ENCODE measurements at regions not wholly inside any gene's neighbourhood (a gene's known extent, or its start where the extent isn't known, plus 50 kb on each side); places are given as distances from the start of the nearest gene placed in this dataset.

- no peak for TF ChIP-seq CTCF (IDR thresholded peaks at IDR 0.05; ENCODE audit: low read length)
- TF ChIP-seq EZH2 (IDR thresholded peaks at IDR 0.05; ENCODE audit: borderline replicate concordance, low read length), result no peak
Observed at GRCh38 chr5:22970491-22970890, 117.3 kb upstream of the CDH12 start.
